Fibroblast of pulmonary artery (primary cell): ENCODE measurements at regions not wholly inside any gene's neighbourhood (a gene's known extent, or its start where the extent isn't known, plus 50 kb on each side); places are given as distances from the start of the nearest gene placed in this dataset.

ENCODE experiments used
- DNase-seq: peaks from one replicate; pipeline ENCODE4 v3.0.0-alpha.2; 2010; ENCODE audit warnings: low read depth
- H3K4me3 ChIP-seq: replicated peaks from 2 replicates; pipeline ENCODE4 v1.5.1; 2011; ENCODE audit warnings: low read depth, mild to moderate bottlenecking, control low read depth, low read length, moderate library complexity
- TF ChIP-seq, protein P1 (sequence below): IDR thresholded peaks from 2 replicates; pipeline ENCODE4 v1.5.1; 2011; ENCODE audit warnings: mild to moderate bottlenecking, control low read depth, low read length, inconsistent platforms; ENCODE audit errors: missing control alignments

DNA sequence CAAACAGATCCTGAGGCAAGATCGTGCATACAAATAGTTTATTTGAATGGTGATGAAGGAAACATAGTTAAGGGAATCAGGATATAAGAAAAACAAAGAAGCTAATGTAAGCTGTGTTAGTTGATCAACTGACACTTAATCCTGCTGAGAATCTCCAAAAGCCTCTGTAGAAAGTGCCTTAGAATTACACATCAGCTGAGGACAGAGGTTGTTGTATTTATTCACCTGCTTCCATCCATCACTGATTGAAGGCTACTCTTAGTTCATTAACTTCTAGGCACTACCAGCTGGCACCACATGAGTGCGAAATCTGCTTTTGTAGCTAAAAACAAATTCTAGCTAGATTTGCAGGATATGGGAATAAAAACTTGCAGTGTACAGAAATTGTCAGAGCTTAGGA lies 1082.0 kb upstream of the CNTN5 start:
- no peak overlapping the region for H3K4me3 ChIP-seq
- no peak for DNase-seq
- TF ChIP-seq, protein P1, sequence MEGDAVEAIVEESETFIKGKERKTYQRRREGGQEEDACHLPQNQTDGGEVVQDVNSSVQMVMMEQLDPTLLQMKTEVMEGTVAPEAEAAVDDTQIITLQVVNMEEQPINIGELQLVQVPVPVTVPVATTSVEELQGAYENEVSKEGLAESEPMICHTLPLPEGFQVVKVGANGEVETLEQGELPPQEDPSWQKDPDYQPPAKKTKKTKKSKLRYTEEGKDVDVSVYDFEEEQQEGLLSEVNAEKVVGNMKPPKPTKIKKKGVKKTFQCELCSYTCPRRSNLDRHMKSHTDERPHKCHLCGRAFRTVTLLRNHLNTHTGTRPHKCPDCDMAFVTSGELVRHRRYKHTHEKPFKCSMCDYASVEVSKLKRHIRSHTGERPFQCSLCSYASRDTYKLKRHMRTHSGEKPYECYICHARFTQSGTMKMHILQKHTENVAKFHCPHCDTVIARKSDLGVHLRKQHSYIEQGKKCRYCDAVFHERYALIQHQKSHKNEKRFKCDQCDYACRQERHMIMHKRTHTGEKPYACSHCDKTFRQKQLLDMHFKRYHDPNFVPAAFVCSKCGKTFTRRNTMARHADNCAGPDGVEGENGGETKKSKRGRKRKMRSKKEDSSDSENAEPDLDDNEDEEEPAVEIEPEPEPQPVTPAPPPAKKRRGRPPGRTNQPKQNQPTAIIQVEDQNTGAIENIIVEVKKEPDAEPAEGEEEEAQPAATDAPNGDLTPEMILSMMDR: no peak

GRCh38 chr11:97943493-97943892 lies 1077.3 kb upstream of the CNTN5 start:
- TF ChIP-seq, protein P1: no peak
- no peak for DNase-seq
- H3K4me3 ChIP-seq: no peak overlapping the region

DNA sequence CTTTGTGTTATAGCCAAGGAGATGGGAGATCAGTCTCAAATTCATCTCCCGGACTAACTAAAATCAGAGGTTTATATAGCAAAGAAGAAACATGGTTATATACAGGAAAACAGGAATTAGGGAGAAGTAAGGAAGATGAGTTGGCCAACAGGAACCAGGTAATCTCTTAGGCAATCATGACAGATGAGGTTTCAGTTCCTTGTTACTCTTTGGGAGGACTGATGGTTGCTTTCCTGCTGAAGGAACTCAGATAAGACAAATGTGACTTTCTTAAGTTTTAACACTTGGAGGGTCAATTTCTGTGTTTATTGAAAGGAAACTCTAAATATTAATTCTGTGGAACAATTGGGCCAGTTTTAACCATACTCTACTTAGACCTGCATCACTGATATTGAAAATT lies 1072.0 kb upstream of the CNTN5 start:
- H3K4me3 ChIP-seq: no peak overlapping the region
- TF ChIP-seq, protein P1: no peak
- no peak for DNase-seq

- no peak for DNase-seq
- H3K4me3 ChIP-seq: no peak overlapping the region
- TF ChIP-seq, protein P1: no peak
Observed at GRCh38 chr11:97955595-97955994, 1065.2 kb upstream of the CNTN5 start.

DNA sequence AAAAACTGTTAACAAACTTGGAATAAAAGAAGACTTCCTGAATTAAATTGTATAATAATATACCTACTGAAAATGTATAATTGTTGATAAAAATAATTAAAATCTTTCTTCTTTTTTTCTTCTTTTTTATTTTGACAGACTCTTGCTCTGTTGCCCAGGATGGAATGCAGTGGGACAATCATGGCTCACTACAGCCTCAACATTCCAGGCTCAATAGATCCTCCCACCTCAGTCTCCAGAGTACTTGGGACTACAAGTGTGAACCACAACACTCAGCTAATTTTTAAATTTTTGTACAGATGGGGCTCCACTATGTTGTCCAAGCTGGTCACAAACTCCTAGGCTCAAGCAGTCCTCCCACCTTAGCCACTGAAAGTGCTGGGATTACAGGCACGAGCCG lies 1063.8 kb upstream of the CNTN5 start:
- TF ChIP-seq, protein P1: no peak
- DNase-seq: no peak
- H3K4me3 ChIP-seq: no peak overlapping the region

DNA sequence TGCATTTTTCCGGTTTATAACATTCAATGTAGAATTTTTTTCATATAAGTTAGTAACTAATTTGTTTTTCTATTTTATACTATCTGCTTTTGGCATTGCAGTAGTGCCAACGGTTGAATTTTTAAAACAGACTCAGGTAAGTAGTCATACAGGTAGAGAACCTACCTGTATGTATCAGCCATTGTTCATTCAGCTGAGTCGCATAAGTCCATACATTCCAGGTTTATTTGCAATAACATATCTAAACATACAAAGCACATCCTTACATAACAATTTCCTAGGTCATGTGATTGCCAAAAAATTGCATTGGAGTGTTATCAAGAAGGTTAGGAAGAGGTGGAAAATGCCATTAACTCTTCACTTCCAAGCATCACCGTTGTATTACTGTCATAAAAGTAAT lies 1059.3 kb upstream of the CNTN5 start:
- no peak for DNase-seq
- no peak overlapping the region for H3K4me3 ChIP-seq
- TF ChIP-seq, protein P1: no peak

DNA sequence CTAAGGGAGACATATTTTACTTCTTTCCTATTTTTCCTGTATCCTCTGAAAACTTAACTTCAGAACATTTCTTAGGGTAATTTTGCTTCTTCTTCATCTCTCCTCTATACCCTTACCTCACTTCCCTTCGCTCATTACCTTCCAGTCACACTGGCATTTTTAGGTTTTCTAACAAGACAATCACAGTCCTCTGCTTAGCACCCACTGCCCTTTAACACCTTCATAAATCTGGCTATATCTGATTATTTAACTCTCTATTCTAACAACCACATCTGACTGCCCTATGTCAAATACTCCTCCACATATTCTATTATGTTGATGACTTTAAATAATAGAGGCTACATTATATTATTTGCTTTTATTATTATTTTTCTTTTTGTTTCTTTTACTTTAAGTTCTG lies 1058.0 kb upstream of the CNTN5 start:
- TF ChIP-seq, protein P1: no peak
- H3K4me3 ChIP-seq: no peak overlapping the region
- DNase-seq: no peak
